GM12872 (cell line): ENCODE measurements at regions not wholly inside any gene's neighbourhood (a gene's known extent, or its start where the extent isn't known, plus 50 kb on each side); places are given as distances from the start of the nearest gene placed in this dataset.

Source experiments
- CTCF ChIP-seq: IDR thresholded peaks from 3 replicates; pipeline ENCODE4 v1.5.1; 2011; ENCODE audit warnings: low read depth, mild to moderate bottlenecking, low read length, moderate library complexity; ENCODE audit not compliant: insufficient read depth

GRCh38 chr4:18566970-18567799, 545.6 kb upstream of the LCORL start:
- TF ChIP-seq CTCF = no peak

- TF ChIP-seq CTCF = no peak
These were observed 537.9 kb upstream of the LCORL start for GRCh38 chr4:18559492-18559891.

GRCh38 chr4:18556402-18556801, 534.8 kb upstream of the LCORL start:
- TF ChIP-seq CTCF = no peak

GRCh38 chr4:18540349-18540748, 518.8 kb upstream of the LCORL start:
- TF ChIP-seq CTCF = no peak

GRCh38 chr4:18538121-18538520, 516.6 kb upstream of the LCORL start:
- no peak for TF ChIP-seq CTCF

GRCh38 chr4:18536428-18536827, 514.9 kb upstream of the LCORL start:
- TF ChIP-seq CTCF = no peak

GRCh38 chr4:18535948-18536347, 514.4 kb upstream of the LCORL start:
- no peak for TF ChIP-seq CTCF
